ENCODE measurements at regions not wholly inside any gene's neighbourhood (a gene's known extent, or its start where the extent isn't known, plus 50 kb on each side); places are given as distances from the start of the nearest gene placed in this dataset.

- H3K4me1 ChIP-seq: no peaks in the 10 kb centered on the region
- FAIRE-seq (no peak), ATAC-seq (no peak), DNase-seq (ENCODE audit: low read depth in 1 of 2, low spot score in 1 of 2) (no peak)
- 9% methylated on average over 3 of the region's 3 CpGs for WGBS (ENCODE audit: missing lambda C conversion rate)
- CTCF ChIA-PET: interaction anchor here (0.7 kb wide), 1 partner anchor 568 kb away, joined by 3 read pairs; no protein-coding TSS in a partner anchor
- H3K4me3 ChIP-seq: no peak overlapping the region
- POLR2A ChIA-PET: no interaction called here
- H3K4me2 ChIP-seq: no peak overlapping the region
- TF ChIP-seq USF2 (IDR thresholded peaks at IDR 0.05) (no peak), POLR2AphosphoS2 (conservative IDR thresholded peaks at IDR 0.05; ENCODE audit: low read length) (no peak), PBX3 (IDR thresholded peaks at IDR 0.05) (no peak), NFE2L2 (conservative IDR thresholded peaks at IDR 0.05; ENCODE audit: low read length) (no peak), EHF (CRISPR knock-in tag; IDR thresholded peaks at IDR 0.05) (no peak), JUNB (IDR thresholded peaks at IDR 0.05) (no peak), SMC3 (IDR thresholded peaks at IDR 0.05) (no peak)
- no peaks in the 10 kb centered on the region for H3K9me3 ChIP-seq
- H3K27ac ChIP-seq: no peak overlapping the region
These were observed 795.4 kb upstream of the SEMA6D start for GRCh38 chr15:46921891-46922290.

GRCh38 chr15:46930426-46930825 lies 786.9 kb upstream of the SEMA6D start:
- no peaks in the 10 kb centered on the region for H3K4me1 ChIP-seq
- TF ChIP-seq ELK1 (IDR thresholded peaks at IDR 0.05; ENCODE audit: low read depth, low read length) (no peak), CTCF (IDR thresholded peaks at IDR 0.05) (no peak), PHF8 (IDR thresholded peaks at IDR 0.05; ENCODE audit: borderline replicate concordance, low read depth) (no peak), CHD2 (IDR thresholded peaks at IDR 0.05; ENCODE audit: low read length, partially characterized antibody) (no peak), RCOR1 (IDR thresholded peaks at IDR 0.05; ENCODE audit: low read depth, low read length) (no peak), HEYL (CRISPR knock-in tag; IDR thresholded peaks at IDR 0.05) (no peak), MYC (IDR thresholded peaks at IDR 0.05; ENCODE audit: borderline replicate concordance, low read length) (no peak), EHMT2 (IDR thresholded peaks at IDR 0.05; ENCODE audit: low read depth) (no peak), ZFP36 (IDR thresholded peaks at IDR 0.05; ENCODE audit: borderline replicate concordance, partially characterized antibody) (no peak), EP300 (IDR thresholded peaks at IDR 0.05) (no peak)
- FAIRE-seq: no peak
- H3K9me3 ChIP-seq: no peaks in the 10 kb centered on the region
- CTCF ChIA-PET: no interaction called here
- no peak overlapping the region for H3K4me2 ChIP-seq
- H3K4me3 ChIP-seq: no peak overlapping the region
- H3K27ac ChIP-seq: no peak overlapping the region
- ATAC-seq: no peak
- DNase-seq (ENCODE audit: low read depth in 1 of 2, low spot score in 1 of 2): no peak
- POLR2A ChIA-PET: no interaction called here

GRCh38 chr15:46933332-46933731 lies 784.0 kb upstream of the SEMA6D start:
- no peak overlapping the region for H3K4me2 ChIP-seq
- H3K9me3 ChIP-seq: no peaks in the 10 kb centered on the region
- DNase-seq (ENCODE audit: low read depth in 1 of 2, low spot score in 1 of 2) (no peak), FAIRE-seq (no peak), ATAC-seq (no peak)
- no peak overlapping the region for H3K4me3 ChIP-seq
- H3K27ac ChIP-seq: no peak overlapping the region
- CTCF ChIA-PET: no interaction called here
- 1% methylated on average over 4 of the region's 4 CpGs for WGBS (ENCODE audit: missing lambda C conversion rate)
- H3K4me1 ChIP-seq: no peaks in the 10 kb centered on the region
- POLR2A ChIA-PET: no interaction called here
- TF ChIP-seq ATOH8 (CRISPR knock-in tag; IDR thresholded peaks at IDR 0.05; ENCODE audit: low read depth): no peak
- no peak for TF ChIP-seq GATA3 (IDR thresholded peaks at IDR 0.05; ENCODE audit: borderline replicate concordance)
- TF ChIP-seq ESRRA (IDR thresholded peaks at IDR 0.05; ENCODE audit: borderline replicate concordance, low read length): no peak
- no peak for TF ChIP-seq CBX8 (IDR thresholded peaks at IDR 0.05)
- no peak for TF ChIP-seq POLR2A (IDR thresholded peaks at IDR 0.05; ENCODE audit: low read length)
- no peak for TF ChIP-seq JUN (IDR thresholded peaks at IDR 0.05)
- TF ChIP-seq MYC (IDR thresholded peaks at IDR 0.05; ENCODE audit: borderline replicate concordance, low read length): no peak
- TF ChIP-seq HES2 (IDR thresholded peaks at IDR 0.05): no peak
- no peak for TF ChIP-seq TFCP2L1 (CRISPR knock-in tag; IDR thresholded peaks at IDR 0.05)
- TF ChIP-seq EHMT2 (IDR thresholded peaks at IDR 0.05; ENCODE audit: low read depth): no peak
- TF ChIP-seq MAFK (IDR thresholded peaks at IDR 0.05; ENCODE audit: partially characterized antibody): no peak
- TF ChIP-seq ZSCAN20 (CRISPR knock-in tag; IDR thresholded peaks at IDR 0.05): no peak
- TF ChIP-seq ZC3H11A (IDR thresholded peaks at IDR 0.05): no peak
- no peak for TF ChIP-seq NPAS2 (CRISPR knock-in tag; IDR thresholded peaks at IDR 0.05; ENCODE audit: borderline replicate concordance)
- TF ChIP-seq CHD4 (IDR thresholded peaks at IDR 0.05; ENCODE audit: borderline replicate concordance): no peak
- TF ChIP-seq E2F6 (IDR thresholded peaks at IDR 0.05; ENCODE audit: borderline replicate concordance, low read depth): no peak
- TF ChIP-seq ZNF302 (CRISPR knock-in tag; IDR thresholded peaks at IDR 0.05): no peak

All from A549 (cell line).